Chondrocyte (in vitro differentiated cells): ENCODE measurements at regions not wholly inside any gene's neighbourhood (a gene's known extent, or its start where the extent isn't known, plus 50 kb on each side); places are given as distances from the start of the nearest gene placed in this dataset.
"Not testable (repeated sequence)": the region's sequence is repeated elsewhere in the genome, so short reads cannot be mapped to it uniquely, and the experiment has no call there.

Experiments used
- DNase-seq: peaks from one replicate; pipeline ENCODE4 v3.0.0; 2021; ENCODE audit warnings: mixed read lengths, low spot score
- H3K27ac Mint-ChIP-seq: one replicate; pipeline ENCODE4 v1.8.0; 2021; ENCODE audit warnings: mild to moderate bottlenecking, moderate library complexity, mixed read lengths; ENCODE audit not compliant: unreplicated experiment
- H3K27me3 Mint-ChIP-seq: 2 replicates; pipeline ENCODE4 v1.8.0; 2021; ENCODE audit warnings: low read depth, mixed read lengths
- H3K36me3 Mint-ChIP-seq: 2 replicates; pipeline ENCODE4 v1.8.0; 2021; ENCODE audit warnings: low read depth, mixed read lengths
- H3K4me1 Mint-ChIP-seq: 2 replicates; pipeline ENCODE4 v1.8.0; 2021; ENCODE audit warnings: low read depth, mild to moderate bottlenecking, mixed read lengths
- H3K4me3 Mint-ChIP-seq: one replicate; pipeline ENCODE4 v1.8.0; 2021; ENCODE audit warnings: mild to moderate bottlenecking, moderate library complexity, mixed read lengths; ENCODE audit not compliant: unreplicated experiment
- H3K9me3 Mint-ChIP-seq: 2 replicates; pipeline ENCODE4 v1.8.0; 2021; ENCODE audit warnings: low read depth, mixed read lengths
- TF ChIP-seq, protein P1 (sequence below): fragments of 200-600 bp; sonication (generic); IDR thresholded peaks from 2 replicates; pipeline ENCODE4 v1.5.0; 2021; ENCODE audit warnings: antibody characterized with exemption, mild to moderate bottlenecking, moderate library complexity

DNA sequence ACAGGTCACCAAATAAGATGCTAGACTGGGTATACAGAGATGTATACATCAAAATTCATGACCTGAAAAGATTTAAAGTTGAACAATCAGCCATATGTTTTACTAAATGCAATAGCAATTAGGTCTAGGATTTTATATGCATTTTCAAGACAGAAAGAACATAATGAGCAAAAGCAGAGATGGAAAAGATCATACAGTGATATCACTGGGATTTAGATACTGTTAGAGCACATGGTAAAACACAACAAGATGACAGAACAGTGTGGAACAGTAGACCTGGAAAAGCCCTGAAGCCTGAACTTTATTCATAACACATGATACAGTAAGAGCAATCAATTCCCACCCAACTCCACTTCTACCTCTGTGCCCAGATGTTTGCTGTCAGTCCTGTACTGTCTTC is 585.9 kb downstream of the PRR16 start:
- Mint-ChIP-seq H3K27me3 (peaks cover 6% of the 10 kb centered on the region), H3K9me3 (no peaks in the 10 kb centered on the region), H3K4me1 (peaks cover 3% of the 10 kb centered on the region), H3K27ac (no peak overlapping the region), H3K4me3 (no peak overlapping the region), H3K36me3 (no peaks in the 10 kb centered on the region)
- TF ChIP-seq, protein P1, sequence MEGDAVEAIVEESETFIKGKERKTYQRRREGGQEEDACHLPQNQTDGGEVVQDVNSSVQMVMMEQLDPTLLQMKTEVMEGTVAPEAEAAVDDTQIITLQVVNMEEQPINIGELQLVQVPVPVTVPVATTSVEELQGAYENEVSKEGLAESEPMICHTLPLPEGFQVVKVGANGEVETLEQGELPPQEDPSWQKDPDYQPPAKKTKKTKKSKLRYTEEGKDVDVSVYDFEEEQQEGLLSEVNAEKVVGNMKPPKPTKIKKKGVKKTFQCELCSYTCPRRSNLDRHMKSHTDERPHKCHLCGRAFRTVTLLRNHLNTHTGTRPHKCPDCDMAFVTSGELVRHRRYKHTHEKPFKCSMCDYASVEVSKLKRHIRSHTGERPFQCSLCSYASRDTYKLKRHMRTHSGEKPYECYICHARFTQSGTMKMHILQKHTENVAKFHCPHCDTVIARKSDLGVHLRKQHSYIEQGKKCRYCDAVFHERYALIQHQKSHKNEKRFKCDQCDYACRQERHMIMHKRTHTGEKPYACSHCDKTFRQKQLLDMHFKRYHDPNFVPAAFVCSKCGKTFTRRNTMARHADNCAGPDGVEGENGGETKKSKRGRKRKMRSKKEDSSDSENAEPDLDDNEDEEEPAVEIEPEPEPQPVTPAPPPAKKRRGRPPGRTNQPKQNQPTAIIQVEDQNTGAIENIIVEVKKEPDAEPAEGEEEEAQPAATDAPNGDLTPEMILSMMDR, result no peak
- DNase-seq, result no peak

GRCh38 chr5:121053055-121053985 is 589.2 kb downstream of the PRR16 start:
- no peak overlapping the region for H3K27ac Mint-ChIP-seq
- DNase-seq, result no peak
- peaks cover 3% of the 10 kb centered on the region for H3K4me1 Mint-ChIP-seq
- H3K9me3 Mint-ChIP-seq, result no peaks in the 10 kb centered on the region
- H3K36me3 Mint-ChIP-seq, result no peaks in the 10 kb centered on the region
- H3K27me3 Mint-ChIP-seq, result peaks cover 6% of the 10 kb centered on the region
- TF ChIP-seq, protein P1, result no peak
- H3K4me3 Mint-ChIP-seq, result no peak overlapping the region

- peaks cover 3% of the 10 kb centered on the region for H3K4me1 Mint-ChIP-seq
- no peak overlapping the region for H3K4me3 Mint-ChIP-seq
- H3K9me3 Mint-ChIP-seq, result no peaks in the 10 kb centered on the region
- H3K27ac Mint-ChIP-seq, result no peak overlapping the region
- TF ChIP-seq, protein P1, result no peak
- no peak for DNase-seq
- H3K36me3 Mint-ChIP-seq, result no peaks in the 10 kb centered on the region
- H3K27me3 Mint-ChIP-seq, result peaks cover 6% of the 10 kb centered on the region
Measured at GRCh38 chr5:121055586-121055985, 591.5 kb downstream of the PRR16 start.

- H3K27me3 Mint-ChIP-seq, H3K9me3 Mint-ChIP-seq, H3K27ac Mint-ChIP-seq, DNase-seq, H3K4me3 Mint-ChIP-seq, H3K36me3 Mint-ChIP-seq, H3K4me1 Mint-ChIP-seq: not testable (repeated sequence)
Measured at GRCh38 chr5:121064241-121064640, 600.1 kb downstream of the PRR16 start.

DNA sequence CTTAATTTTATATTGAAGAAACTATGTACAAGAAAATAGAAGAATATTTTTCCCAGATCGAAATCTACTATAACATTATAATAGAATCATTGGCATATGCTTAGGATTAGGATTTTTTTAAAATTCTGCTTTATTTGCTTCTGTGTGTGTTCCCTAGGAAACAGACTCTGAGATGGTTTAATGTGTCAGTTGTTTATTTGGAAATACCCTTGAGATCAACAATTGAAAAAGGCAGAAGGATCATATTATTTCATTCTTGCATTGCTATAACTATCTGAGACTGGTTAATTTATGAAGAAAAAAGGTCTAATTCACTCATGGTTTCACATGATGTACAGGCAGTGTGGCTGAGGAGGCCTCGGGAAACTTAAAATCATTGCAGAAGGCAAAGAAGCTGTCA is 622.6 kb downstream of the PRR16 start:
- Mint-ChIP-seq H3K36me3 (no peaks in the 10 kb centered on the region), H3K4me3 (no peak overlapping the region), H3K9me3 (no peaks in the 10 kb centered on the region), H3K27me3 (peaks cover 4% of the 10 kb centered on the region), H3K27ac (no peak overlapping the region), H3K4me1 (peaks cover 3% of the 10 kb centered on the region)
- DNase-seq, result no peak
- TF ChIP-seq, protein P1, result no peak

DNA sequence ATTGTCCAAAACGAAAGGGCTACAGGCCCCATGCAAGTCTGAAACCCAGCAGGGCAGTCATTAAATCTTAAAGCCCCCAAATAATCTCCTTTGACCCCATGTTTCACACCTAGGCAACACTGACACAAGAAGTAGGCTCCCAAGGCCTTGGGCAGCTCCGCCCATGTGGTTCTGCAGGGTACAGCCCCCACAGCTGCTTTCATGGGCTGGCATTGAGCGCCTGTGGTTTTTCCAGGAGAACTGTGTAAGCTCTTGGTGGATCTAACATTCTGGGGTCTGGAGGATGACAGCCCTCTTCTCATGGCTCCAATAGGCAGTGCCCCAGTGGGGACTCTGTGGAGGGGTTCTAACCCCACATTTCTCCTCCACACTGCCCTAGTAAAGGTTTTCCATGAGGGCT is 623.5 kb downstream of the PRR16 start:
- no peak overlapping the region for H3K4me3 Mint-ChIP-seq
- H3K36me3 Mint-ChIP-seq, result no peaks in the 10 kb centered on the region
- H3K9me3 Mint-ChIP-seq, result no peaks in the 10 kb centered on the region
- TF ChIP-seq, protein P1, result no peak
- DNase-seq, result no peak
- H3K27ac Mint-ChIP-seq, result no peak overlapping the region
- peaks cover 4% of the 10 kb centered on the region for H3K27me3 Mint-ChIP-seq
- peaks cover 3% of the 10 kb centered on the region for H3K4me1 Mint-ChIP-seq
